A673 (cell line): ENCODE measurements at regions not wholly inside any gene's neighbourhood (a gene's known extent, or its start where the extent isn't known, plus 50 kb on each side); places are given as distances from the start of the nearest gene placed in this dataset.

ENCODE experiments used
- EZH2 ChIP-seq: fragments of 200-600 bp; sonication (generic); IDR thresholded peaks from 2 replicates; pipeline ENCODE4 v1.6.1; 2017; ENCODE audit warnings: borderline replicate concordance, low read depth, mild to moderate bottlenecking, mixed read lengths, antibody characterized with exemption, low read length; ENCODE audit not compliant: poor library complexity, severe bottlenecking
- TF ChIP-seq, protein P1 (sequence below): fragments of 300-800, 200-600 bp; sonication (generic); conservative IDR thresholded peaks from 2 replicates; pipeline ENCODE4 v1.5.1; 2017; ENCODE audit warnings: low read depth, mild to moderate bottlenecking, antibody characterized with exemption, low read length, moderate library complexity, mixed read lengths

DNA sequence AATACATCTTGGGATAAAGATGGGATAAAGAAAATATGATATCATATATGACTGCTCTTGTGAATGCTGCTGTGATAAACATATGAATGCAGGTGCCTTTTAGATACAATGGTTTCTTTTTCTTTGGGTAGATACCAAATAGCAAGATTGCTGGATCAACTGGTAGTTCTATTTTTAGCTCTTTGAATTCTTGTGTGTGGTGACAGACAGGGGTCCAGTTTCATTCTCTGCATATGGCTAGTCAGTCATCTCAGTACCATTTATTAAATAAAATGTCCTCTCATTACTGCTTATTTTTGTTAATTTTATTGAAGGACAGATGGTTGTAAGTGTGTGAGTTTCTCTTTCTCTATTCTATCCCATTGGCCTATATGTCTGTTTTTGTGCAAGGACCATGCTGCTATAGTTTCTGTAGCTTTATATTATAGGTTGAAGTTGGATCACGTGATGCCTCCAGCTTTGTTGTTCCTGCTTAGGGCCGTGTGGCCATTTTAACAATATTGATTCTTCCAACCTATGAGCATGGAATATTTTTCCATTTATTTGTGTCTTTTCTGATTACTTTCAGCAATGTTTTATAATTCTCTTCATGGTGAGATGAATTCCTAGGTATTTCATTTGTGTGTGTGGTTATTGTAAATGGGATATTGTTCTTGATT is 1089.8 kb upstream of the CADM2 start:
- TF ChIP-seq, protein P1, sequence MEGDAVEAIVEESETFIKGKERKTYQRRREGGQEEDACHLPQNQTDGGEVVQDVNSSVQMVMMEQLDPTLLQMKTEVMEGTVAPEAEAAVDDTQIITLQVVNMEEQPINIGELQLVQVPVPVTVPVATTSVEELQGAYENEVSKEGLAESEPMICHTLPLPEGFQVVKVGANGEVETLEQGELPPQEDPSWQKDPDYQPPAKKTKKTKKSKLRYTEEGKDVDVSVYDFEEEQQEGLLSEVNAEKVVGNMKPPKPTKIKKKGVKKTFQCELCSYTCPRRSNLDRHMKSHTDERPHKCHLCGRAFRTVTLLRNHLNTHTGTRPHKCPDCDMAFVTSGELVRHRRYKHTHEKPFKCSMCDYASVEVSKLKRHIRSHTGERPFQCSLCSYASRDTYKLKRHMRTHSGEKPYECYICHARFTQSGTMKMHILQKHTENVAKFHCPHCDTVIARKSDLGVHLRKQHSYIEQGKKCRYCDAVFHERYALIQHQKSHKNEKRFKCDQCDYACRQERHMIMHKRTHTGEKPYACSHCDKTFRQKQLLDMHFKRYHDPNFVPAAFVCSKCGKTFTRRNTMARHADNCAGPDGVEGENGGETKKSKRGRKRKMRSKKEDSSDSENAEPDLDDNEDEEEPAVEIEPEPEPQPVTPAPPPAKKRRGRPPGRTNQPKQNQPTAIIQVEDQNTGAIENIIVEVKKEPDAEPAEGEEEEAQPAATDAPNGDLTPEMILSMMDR, result no peak
- TF ChIP-seq EZH2, result no peak
